Gastrocnemius medialis (tissue), 4 donors: ENCODE measurements at regions not wholly inside any gene's neighbourhood (a gene's known extent, or its start where the extent isn't known, plus 50 kb on each side); places are given as distances from the start of the nearest gene placed in this dataset.

Source experiments
- CTCF ChIP-seq, 5 experiments: fragments of 450-650 bp in 3 of 5; fragments of 200-600 bp in 2 of 5; sonication (generic) in 2 of 5; IDR thresholded peaks in 4 of 5; conservative IDR thresholded peaks in 1 of 5; 1 replicate in 4 of 5; 2 replicates in 1 of 5; pipeline ENCODE4 v1.5.1; 2016 to 2019; ENCODE audit warnings: antibody characterized with exemption in 5 of 5, mild to moderate bottlenecking in 3 of 5, moderate library complexity in 3 of 5
- POLR2A ChIP-seq, 2 donors: fragments of 450-650 bp; IDR thresholded peaks; one replicate each; pipeline ENCODE4 v1.6.1; 2017; ENCODE audit warnings: antibody characterized with exemption in 2 of 2, mild to moderate bottlenecking in 2 of 2, moderate library complexity in 2 of 2

- TF ChIP-seq CTCF (IDR thresholded peaks at IDR 0.05 in 4 of 5, conservative IDR thresholded peaks at IDR 0.05 in 1 of 5) (no peak), POLR2A (IDR thresholded peaks at IDR 0.05) (no peak)
These were observed 706.4 kb downstream of the SORCS3 start for GRCh38 chr10:105347487-105347886.
